HCT116 (cell line): ENCODE measurements at regions not wholly inside any gene's neighbourhood (a gene's known extent, or its start where the extent isn't known, plus 50 kb on each side); places are given as distances from the start of the nearest gene placed in this dataset.

Source experiments
- EGR1 ChIP-seq: IDR thresholded peaks from 2 replicates; pipeline ENCODE4 v1.6.1; 2012; ENCODE audit warnings: low read depth
- SIN3A ChIP-seq: IDR thresholded peaks from 2 replicates; pipeline ENCODE4 v1.6.1; 2012; ENCODE audit warnings: low read depth

- TF ChIP-seq SIN3A (no peak), EGR1 (no peak)
Observed at GRCh38 chr7:140229101-140229525, 52.3 kb upstream of the KDM7A start (continued).
